ENCODE measurements at regions not wholly inside any gene's neighbourhood (a gene's known extent, or its start where the extent isn't known, plus 50 kb on each side); places are given as distances from the start of the nearest gene placed in this dataset.

DNA sequence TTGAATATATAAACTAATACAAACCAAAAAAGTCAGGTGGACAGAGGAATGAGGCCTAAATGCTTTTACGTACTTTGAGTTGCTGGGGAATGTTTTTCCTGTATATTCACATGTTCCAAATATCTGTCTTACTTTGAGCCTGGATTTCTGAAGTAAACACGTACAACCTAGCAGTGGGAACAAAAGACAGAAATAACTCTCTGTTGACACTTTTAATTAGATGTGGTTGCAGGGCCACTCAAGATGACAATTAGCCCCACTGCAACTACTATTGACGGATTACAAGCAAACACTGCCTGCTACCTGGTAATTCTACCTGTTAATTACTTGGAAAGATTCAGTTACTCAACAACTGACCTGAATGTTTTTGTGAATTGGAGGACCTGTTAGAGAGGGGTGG lies 196.9 kb downstream of the TTLL7 start:
- Mint-ChIP-seq H3K27me3 (no peaks in the 10 kb centered on the region), H3K27ac (no peak overlapping the region), H3K4me1 (no peaks in the 10 kb centered on the region), H3K4me3 (no peak overlapping the region), H3K36me3 (peaks cover 5% of the 10 kb centered on the region), H3K9me3 (no peaks in the 10 kb centered on the region)
- WGBS (ENCODE audit: insufficient coverage): no CpG with 5 or more reads among the region's 3 CpGs
- H3K27ac ChIP-seq (ENCODE audit: low read length): no peak overlapping the region
- DNase-seq: no peak
- ATAC-seq (replicated peaks in 1 of 4): no peak
- no peaks in the 10 kb centered on the region for H3K36me3 ChIP-seq (ENCODE audit: control insufficient read depth in 2 of 2, extremely low read depth in 1 of 2, insufficient read depth in 1 of 2, low read length in 1 of 2)
- no peaks in the 10 kb centered on the region for H3K4me1 ChIP-seq (ENCODE audit: control insufficient read depth in 1 of 2, extremely low read depth in 1 of 2, insufficient read depth in 2 of 2, low read length in 2 of 2)
- no peaks in the 10 kb centered on the region for H3K27me3 ChIP-seq (replicated peaks in 1 of 2; ENCODE audit: control insufficient read depth in 2 of 2, extremely low read depth in 1 of 2, insufficient read depth in 2 of 2, low read length in 1 of 2)
- POLR2A ChIA-PET: no interaction called here
- no peak overlapping the region for H3K4me3 ChIP-seq (ENCODE audit: control insufficient read depth in 1 of 2, extremely low read depth in 1 of 2, low read length in 1 of 2)
- CTCF ChIA-PET: no interaction called here
- no peaks in the 10 kb centered on the region for H3K9me3 ChIP-seq

DNA sequence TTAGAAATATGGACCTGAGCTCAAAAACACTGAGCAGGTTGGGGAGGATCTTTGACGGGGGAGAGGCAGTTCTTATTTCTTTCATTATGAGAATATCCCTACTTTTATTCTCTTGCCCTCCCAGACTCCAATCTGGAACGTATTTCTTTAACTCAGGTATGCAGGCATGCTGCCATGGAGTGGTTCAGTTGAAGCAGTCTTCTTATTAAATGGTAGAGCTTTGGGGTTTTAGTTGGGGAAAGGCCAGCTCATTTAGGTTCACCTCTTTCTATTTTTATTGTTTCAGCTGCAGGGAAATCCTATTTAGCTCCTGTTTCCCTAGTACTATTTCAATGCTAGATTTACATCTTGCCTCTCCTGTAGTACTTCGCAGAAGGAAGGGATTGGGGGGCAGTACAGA lies 198.9 kb downstream of the TTLL7 start:
- ChIA-PET POLR2A (no interaction called here), CTCF (no interaction called here)
- Histone ChIP-seq H3K27me3 (replicated peaks in 1 of 2; ENCODE audit: control insufficient read depth in 2 of 2, extremely low read depth in 1 of 2, insufficient read depth in 2 of 2, low read length in 1 of 2) (no peaks in the 10 kb centered on the region), H3K36me3 (ENCODE audit: control insufficient read depth in 2 of 2, extremely low read depth in 1 of 2, insufficient read depth in 1 of 2, low read length in 1 of 2) (no peaks in the 10 kb centered on the region), H3K9me3 (no peaks in the 10 kb centered on the region), H3K4me3 (ENCODE audit: control insufficient read depth in 1 of 2, extremely low read depth in 1 of 2, low read length in 1 of 2) (no peak overlapping the region), H3K27ac (ENCODE audit: low read length) (no peak overlapping the region), H3K4me1 (ENCODE audit: control insufficient read depth in 1 of 2, extremely low read depth in 1 of 2, insufficient read depth in 2 of 2, low read length in 2 of 2) (no peaks in the 10 kb centered on the region)
- no peak overlapping the region for H3K4me3 Mint-ChIP-seq
- WGBS (ENCODE audit: insufficient coverage): no CpG with 5 or more reads among the region's 3 CpGs
- no peaks in the 10 kb centered on the region for H3K4me1 Mint-ChIP-seq
- ATAC-seq (replicated peaks in 1 of 4) (no peak), DNase-seq (no peak)
- no peaks in the 10 kb centered on the region for H3K27me3 Mint-ChIP-seq
- H3K36me3 Mint-ChIP-seq: peaks cover 5% of the 10 kb centered on the region
- H3K9me3 Mint-ChIP-seq: peaks cover 0 to 4% (median 0%) of the 10 kb centered on the region in 3 donors
- H3K27ac Mint-ChIP-seq: no peak overlapping the region

DNA sequence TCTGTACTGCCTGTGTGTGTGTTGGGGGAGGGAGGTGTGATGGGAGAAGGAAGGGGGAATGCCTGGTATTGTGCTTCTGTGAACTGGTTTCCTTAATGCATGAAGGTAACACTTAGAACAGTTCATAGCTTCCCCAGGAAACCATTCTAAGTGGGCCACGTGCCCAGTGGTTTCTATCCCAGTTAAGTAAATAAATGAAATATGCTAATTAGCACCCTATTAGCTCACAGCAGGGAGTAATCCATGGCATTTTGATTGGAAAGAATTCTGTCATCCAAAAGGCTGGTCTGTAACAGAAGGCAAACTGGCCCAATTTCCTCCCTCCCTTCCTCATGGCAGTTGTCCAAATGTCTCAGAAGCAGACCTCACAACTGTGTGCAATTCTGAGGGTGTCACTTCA lies 199.3 kb downstream of the TTLL7 start:
- no CpG with 5 or more reads among the region's 1 CpG for WGBS (ENCODE audit: insufficient coverage)
- CTCF ChIA-PET: no interaction called here
- no peak overlapping the region for H3K27ac Mint-ChIP-seq

DNA sequence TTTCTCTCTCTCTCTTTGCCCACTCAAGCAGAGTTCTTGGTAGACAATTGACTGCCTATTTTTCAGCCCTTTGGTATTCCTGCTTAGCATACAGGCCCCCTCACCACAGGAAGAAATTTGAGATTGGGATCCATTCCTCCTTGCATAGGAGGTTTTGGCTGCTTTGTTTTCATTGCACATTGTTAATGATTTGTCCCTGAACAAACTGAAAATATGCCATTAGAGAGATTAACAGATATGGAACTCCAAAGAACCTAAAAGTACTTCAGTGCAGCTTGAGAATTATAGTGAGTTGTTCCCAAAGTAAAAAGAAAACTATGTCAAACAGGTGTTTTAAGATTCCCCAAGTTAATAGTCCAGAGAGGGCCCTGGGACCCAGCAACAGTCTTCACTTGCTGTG lies 200.0 kb downstream of the TTLL7 start:
- Histone ChIP-seq H3K4me3 (ENCODE audit: control insufficient read depth in 1 of 2, extremely low read depth in 1 of 2, low read length in 1 of 2) (no peak overlapping the region), H3K4me1 (ENCODE audit: control insufficient read depth in 1 of 2, extremely low read depth in 1 of 2, insufficient read depth in 2 of 2, low read length in 2 of 2) (no peaks in the 10 kb centered on the region), H3K27ac (ENCODE audit: low read length) (no peak overlapping the region), H3K27me3 (replicated peaks in 1 of 2; ENCODE audit: control insufficient read depth in 2 of 2, extremely low read depth in 1 of 2, insufficient read depth in 2 of 2, low read length in 1 of 2) (no peaks in the 10 kb centered on the region), H3K36me3 (ENCODE audit: control insufficient read depth in 2 of 2, extremely low read depth in 1 of 2, insufficient read depth in 1 of 2, low read length in 1 of 2) (no peaks in the 10 kb centered on the region), H3K9me3 (no peaks in the 10 kb centered on the region)
- Mint-ChIP-seq H3K27ac (no peak overlapping the region), H3K4me3 (no peak overlapping the region), H3K4me1 (no peaks in the 10 kb centered on the region), H3K27me3 (no peaks in the 10 kb centered on the region), H3K36me3 (peaks cover 5% of the 10 kb centered on the region), H3K9me3 (peaks cover 0 to 4% (median 0%) of the 10 kb centered on the region in 3 donors)
- ATAC-seq (replicated peaks in 1 of 4) (no peak), DNase-seq (no peak)
- POLR2A ChIA-PET: no interaction called here
- CTCF ChIA-PET: no interaction called here

More for the DNA sequence above, 199.3 kb downstream of the TTLL7 start:
- H3K4me3 ChIP-seq (ENCODE audit: control insufficient read depth in 1 of 2, extremely low read depth in 1 of 2, low read length in 1 of 2): no peak overlapping the region
- H3K36me3 Mint-ChIP-seq: peaks cover 5% of the 10 kb centered on the region
- no peaks in the 10 kb centered on the region for H3K27me3 ChIP-seq (replicated peaks in 1 of 2; ENCODE audit: control insufficient read depth in 2 of 2, extremely low read depth in 1 of 2, insufficient read depth in 2 of 2, low read length in 1 of 2)
- H3K4me1 ChIP-seq (ENCODE audit: control insufficient read depth in 1 of 2, extremely low read depth in 1 of 2, insufficient read depth in 2 of 2, low read length in 2 of 2): no peaks in the 10 kb centered on the region
- peaks cover 0 to 4% (median 0%) of the 10 kb centered on the region in 3 donors for H3K9me3 Mint-ChIP-seq
- H3K36me3 ChIP-seq (ENCODE audit: control insufficient read depth in 2 of 2, extremely low read depth in 1 of 2, insufficient read depth in 1 of 2, low read length in 1 of 2): no peaks in the 10 kb centered on the region
- H3K4me3 Mint-ChIP-seq: no peak overlapping the region
- ATAC-seq (replicated peaks in 1 of 4): no peak
- no peaks in the 10 kb centered on the region for H3K4me1 Mint-ChIP-seq
- H3K27ac ChIP-seq (ENCODE audit: low read length): no peak overlapping the region
- no peaks in the 10 kb centered on the region for H3K9me3 ChIP-seq
- H3K27me3 Mint-ChIP-seq: no peaks in the 10 kb centered on the region
- POLR2A ChIA-PET: no interaction called here
- no peak for DNase-seq

DNA sequence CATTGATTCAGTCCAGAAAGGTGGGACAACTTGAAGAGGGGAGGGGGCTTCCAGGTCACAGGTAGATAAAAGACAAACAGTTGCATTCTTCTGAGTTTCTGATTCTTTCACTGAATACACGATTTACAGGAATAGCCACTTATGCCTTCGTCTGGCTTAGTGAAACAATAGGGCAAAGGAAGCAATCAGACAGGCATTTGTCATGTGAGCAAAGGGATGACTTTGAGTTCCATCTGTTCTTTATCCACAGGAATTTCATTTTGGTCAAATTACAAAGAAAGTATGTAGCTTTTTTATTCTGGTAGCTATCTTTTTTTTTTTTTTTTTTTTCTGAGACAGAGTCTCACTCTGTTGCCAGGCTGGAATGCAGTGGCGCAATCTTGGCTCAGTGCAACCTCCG lies 202.5 kb downstream of the TTLL7 start:
- H3K36me3 Mint-ChIP-seq: peaks cover 5% of the 10 kb centered on the region
- 96% methylated on average over 4 of the region's 4 CpGs for WGBS (ENCODE audit: insufficient coverage)
- no peak for DNase-seq

DNA sequence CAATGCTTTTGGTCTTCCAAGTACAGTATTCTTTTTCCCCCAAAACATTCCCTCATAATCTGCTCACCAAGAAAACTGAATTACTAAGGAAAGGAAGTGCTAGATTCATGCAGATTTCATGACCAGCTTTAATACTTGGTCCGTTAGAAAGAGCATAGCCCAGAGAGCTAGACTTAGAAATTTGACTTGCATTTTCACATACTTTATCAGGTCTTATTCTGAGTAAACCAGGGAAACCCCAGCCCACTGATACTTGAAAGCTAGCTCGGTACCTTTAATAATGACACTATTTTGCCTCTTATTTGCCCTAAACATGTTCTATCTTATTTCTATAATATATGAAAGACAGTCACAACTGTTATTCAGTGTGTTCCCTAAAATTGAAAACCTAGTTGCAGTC lies 204.5 kb downstream of the TTLL7 start:
- no peak overlapping the region for H3K4me3 ChIP-seq (ENCODE audit: control insufficient read depth in 1 of 2, extremely low read depth in 1 of 2, low read length in 1 of 2)
- Mint-ChIP-seq H3K27ac (no peak overlapping the region), H3K27me3 (no peaks in the 10 kb centered on the region), H3K4me1 (no peaks in the 10 kb centered on the region), H3K9me3 (peaks cover 0 to 4% (median 0%) of the 10 kb centered on the region in 3 donors), H3K36me3 (peaks cover 5% of the 10 kb centered on the region), H3K4me3 (no peak overlapping the region)
- DNase-seq: no peak
- CTCF ChIA-PET: no interaction called here
- no peaks in the 10 kb centered on the region for H3K27me3 ChIP-seq (replicated peaks in 1 of 2; ENCODE audit: control insufficient read depth in 2 of 2, extremely low read depth in 1 of 2, insufficient read depth in 2 of 2, low read length in 1 of 2)
- no peaks in the 10 kb centered on the region for H3K4me1 ChIP-seq (ENCODE audit: control insufficient read depth in 1 of 2, extremely low read depth in 1 of 2, insufficient read depth in 2 of 2, low read length in 2 of 2)
- ATAC-seq (replicated peaks in 1 of 4): no peak
- WGBS (ENCODE audit: insufficient coverage): 20% methylated on average over 1 of the region's 2 CpGs
- POLR2A ChIA-PET: no interaction called here
- H3K36me3 ChIP-seq (ENCODE audit: control insufficient read depth in 2 of 2, extremely low read depth in 1 of 2, insufficient read depth in 1 of 2, low read length in 1 of 2): no peaks in the 10 kb centered on the region
- no peak overlapping the region for H3K27ac ChIP-seq (ENCODE audit: low read length)
- no peaks in the 10 kb centered on the region for H3K9me3 ChIP-seq

More for the DNA sequence above, 202.5 kb downstream of the TTLL7 start:
- Histone ChIP-seq H3K27me3 (replicated peaks in 1 of 2; ENCODE audit: control insufficient read depth in 2 of 2, extremely low read depth in 1 of 2, insufficient read depth in 2 of 2, low read length in 1 of 2) (no peaks in the 10 kb centered on the region), H3K4me1 (ENCODE audit: control insufficient read depth in 1 of 2, extremely low read depth in 1 of 2, insufficient read depth in 2 of 2, low read length in 2 of 2) (no peaks in the 10 kb centered on the region), H3K4me3 (ENCODE audit: control insufficient read depth in 1 of 2, extremely low read depth in 1 of 2, low read length in 1 of 2) (no peak overlapping the region), H3K36me3 (ENCODE audit: control insufficient read depth in 2 of 2, extremely low read depth in 1 of 2, insufficient read depth in 1 of 2, low read length in 1 of 2) (no peaks in the 10 kb centered on the region), H3K27ac (ENCODE audit: low read length) (no peak overlapping the region), H3K9me3 (no peaks in the 10 kb centered on the region)
- Mint-ChIP-seq H3K27ac (no peak overlapping the region), H3K4me3 (no peak overlapping the region), H3K9me3 (peaks cover 0 to 4% (median 0%) of the 10 kb centered on the region in 3 donors), H3K4me1 (no peaks in the 10 kb centered on the region), H3K27me3 (no peaks in the 10 kb centered on the region)
- ATAC-seq (replicated peaks in 1 of 4): no peak
- ChIA-PET CTCF (interaction anchor here in 1 of 2 donors (0.6 to 0.7 kb wide), 3 partner anchors 44 to 1738 kb away, joined by 3 to 5 read pairs (median 4); no protein-coding TSS in a partner anchor), POLR2A (interaction anchor here in 1 of 2 donors (0.6 kb wide), 1 partner anchor 1364 kb away, joined by 5 read pairs; no protein-coding TSS in a partner anchor)

DNA sequence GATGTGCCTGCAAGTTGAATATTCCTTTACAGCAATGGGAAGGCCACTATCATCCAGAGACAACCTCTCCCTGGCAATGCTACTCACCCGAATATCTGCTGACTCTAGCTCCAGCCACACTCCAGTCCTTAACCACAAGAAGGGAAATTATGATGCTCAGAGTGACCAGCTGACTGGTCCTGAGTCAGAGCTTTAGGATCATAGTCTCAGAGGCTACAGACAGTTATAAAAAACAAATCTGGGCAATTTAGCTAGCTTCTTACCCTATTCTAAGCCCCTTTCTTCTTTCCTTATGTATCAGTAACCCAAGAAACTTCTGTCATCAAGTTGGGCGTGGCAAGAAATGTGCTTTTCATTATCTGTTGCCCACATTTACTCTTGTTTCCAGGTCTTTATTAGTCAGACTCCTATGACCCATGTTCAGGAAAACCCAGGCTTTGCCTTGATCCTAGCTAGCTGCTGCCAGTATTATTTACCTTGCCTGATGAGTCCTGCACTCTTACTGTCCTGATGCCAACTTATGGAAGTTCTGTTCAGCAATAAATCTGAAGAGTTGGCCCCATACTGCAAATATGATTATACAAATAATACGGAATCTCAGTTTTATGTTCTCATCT lies 207.0 kb downstream of the TTLL7 start:
- no peak for ATAC-seq (replicated peaks in 1 of 4)
- Histone ChIP-seq H3K27ac (ENCODE audit: low read length) (no peak overlapping the region), H3K4me1 (ENCODE audit: control insufficient read depth in 1 of 2, extremely low read depth in 1 of 2, insufficient read depth in 2 of 2, low read length in 2 of 2) (no peaks in the 10 kb centered on the region), H3K9me3 (no peaks in the 10 kb centered on the region), H3K4me3 (ENCODE audit: control insufficient read depth in 1 of 2, extremely low read depth in 1 of 2, low read length in 1 of 2) (no peak overlapping the region), H3K27me3 (replicated peaks in 1 of 2; ENCODE audit: control insufficient read depth in 2 of 2, extremely low read depth in 1 of 2, insufficient read depth in 2 of 2, low read length in 1 of 2) (no peaks in the 10 kb centered on the region), H3K36me3 (ENCODE audit: control insufficient read depth in 2 of 2, extremely low read depth in 1 of 2, insufficient read depth in 1 of 2, low read length in 1 of 2) (no peaks in the 10 kb centered on the region)
- Mint-ChIP-seq H3K4me3 (no peak overlapping the region), H3K27me3 (no peaks in the 10 kb centered on the region), H3K4me1 (no peaks in the 10 kb centered on the region), H3K9me3 (peaks cover 0 to 4% (median 0%) of the 10 kb centered on the region in 3 donors), H3K27ac (no peak overlapping the region), H3K36me3 (no peaks in the 10 kb centered on the region)
- POLR2A ChIA-PET: no interaction called here
- WGBS (ENCODE audit: insufficient coverage): 83% methylated on average over 2 of the region's 3 CpGs
- DNase-seq: no peak
- CTCF ChIA-PET: no interaction called here

All from T-cell (primary cell).